ENCODE measurements at regions not wholly inside any gene's neighbourhood (a gene's known extent, or its start where the extent isn't known, plus 50 kb on each side); places are given as distances from the start of the nearest gene placed in this dataset.

DNA sequence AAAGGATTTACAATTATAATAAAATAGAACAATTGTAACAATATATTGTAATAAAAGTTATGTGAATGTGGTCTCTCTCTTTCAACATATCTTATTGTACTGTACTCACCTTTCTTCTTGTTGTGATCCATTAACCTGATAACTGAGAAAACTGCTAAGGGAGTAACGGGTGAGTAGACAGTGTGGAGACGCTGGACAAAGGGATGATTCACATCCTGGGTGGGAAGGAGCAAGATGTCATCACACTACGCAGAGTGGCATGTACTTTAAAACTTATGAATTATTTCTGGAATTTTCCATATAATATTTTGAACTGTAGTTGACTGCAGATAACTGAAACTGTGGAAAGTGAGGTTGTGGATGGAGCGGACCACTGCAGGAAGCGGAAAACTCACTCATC is 91.2 kb upstream of the PLPP4 start:
- TF ChIP-seq, protein P1, sequence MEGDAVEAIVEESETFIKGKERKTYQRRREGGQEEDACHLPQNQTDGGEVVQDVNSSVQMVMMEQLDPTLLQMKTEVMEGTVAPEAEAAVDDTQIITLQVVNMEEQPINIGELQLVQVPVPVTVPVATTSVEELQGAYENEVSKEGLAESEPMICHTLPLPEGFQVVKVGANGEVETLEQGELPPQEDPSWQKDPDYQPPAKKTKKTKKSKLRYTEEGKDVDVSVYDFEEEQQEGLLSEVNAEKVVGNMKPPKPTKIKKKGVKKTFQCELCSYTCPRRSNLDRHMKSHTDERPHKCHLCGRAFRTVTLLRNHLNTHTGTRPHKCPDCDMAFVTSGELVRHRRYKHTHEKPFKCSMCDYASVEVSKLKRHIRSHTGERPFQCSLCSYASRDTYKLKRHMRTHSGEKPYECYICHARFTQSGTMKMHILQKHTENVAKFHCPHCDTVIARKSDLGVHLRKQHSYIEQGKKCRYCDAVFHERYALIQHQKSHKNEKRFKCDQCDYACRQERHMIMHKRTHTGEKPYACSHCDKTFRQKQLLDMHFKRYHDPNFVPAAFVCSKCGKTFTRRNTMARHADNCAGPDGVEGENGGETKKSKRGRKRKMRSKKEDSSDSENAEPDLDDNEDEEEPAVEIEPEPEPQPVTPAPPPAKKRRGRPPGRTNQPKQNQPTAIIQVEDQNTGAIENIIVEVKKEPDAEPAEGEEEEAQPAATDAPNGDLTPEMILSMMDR (IDR thresholded peaks at IDR 0.05; ENCODE audit: low read depth, low read length, poor library complexity, severe bottlenecking): no peak
- TF ChIP-seq EZH2phosphoT487 (IDR thresholded peaks at IDR 0.05; ENCODE audit: borderline replicate concordance, low read length): no peak
